Mesodermal cell (in vitro differentiated cells): ENCODE measurements at regions not wholly inside any gene's neighbourhood (a gene's known extent, or its start where the extent isn't known, plus 50 kb on each side); places are given as distances from the start of the nearest gene placed in this dataset.

ENCODE experiments used
- H3K27ac ChIP-seq: 2 replicates; pipeline ENCODE4 v1.7.0; 2013; ENCODE audit warnings: mild to moderate bottlenecking, low read depth, low read length, moderate library complexity; ENCODE audit not compliant: severe bottlenecking
- H3K36me3 ChIP-seq: 2 replicates; pipeline ENCODE4 v1.7.1; 2013; ENCODE audit warnings: mild to moderate bottlenecking, low read length, moderate library complexity; ENCODE audit not compliant: control insufficient read depth, insufficient read depth
- H3K4me1 ChIP-seq: one replicate; pipeline ENCODE4 v1.7.1; 2013; ENCODE audit warnings: mild to moderate bottlenecking, low read length; ENCODE audit not compliant: insufficient read depth, control insufficient read depth, poor library complexity, severe bottlenecking
- H3K4me3 ChIP-seq: 2 replicates; pipeline ENCODE4 v1.7.0; 2013; ENCODE audit warnings: low read length, control low read depth, mild to moderate bottlenecking; ENCODE audit not compliant: insufficient read depth, poor library complexity, severe bottlenecking; ENCODE audit errors: extremely low read depth
- H3K9me3 ChIP-seq: 2 replicates; pipeline ENCODE4 v1.7.1; 2013; ENCODE audit warnings: mild to moderate bottlenecking, low read length, moderate library complexity; ENCODE audit not compliant: control insufficient read depth
- WGBS, 2 experiments: methylation state at CpG; one replicate each; pipeline ENCODE4 v1.1.5; 2013; ENCODE audit warnings: missing lambda C conversion rate in 2 of 2; ENCODE audit not compliant: insufficient coverage in 2 of 2; 5-methylcytosine and 5-hydroxymethylcytosine counted together

- H3K36me3 ChIP-seq, result no peaks in the 10 kb centered on the region
- no peak overlapping the region for H3K4me3 ChIP-seq
- no peaks in the 10 kb centered on the region for H3K4me1 ChIP-seq
- no peak overlapping the region for H3K27ac ChIP-seq
- no peaks in the 10 kb centered on the region for H3K9me3 ChIP-seq
- WGBS, 2 experiments, result 97% methylated on average over 12 to 17 of the region's 17 CpGs
Measured at GRCh38 chr7:53087274-53087673, 51.8 kb downstream of the POM121L12 start.

GRCh38 chr7:53094191-53094590, 58.8 kb downstream of the POM121L12 start:
- Histone ChIP-seq H3K36me3 (no peaks in the 10 kb centered on the region), H3K9me3 (peaks cover 7% of the 10 kb centered on the region), H3K4me1 (peaks cover 8% of the 10 kb centered on the region), H3K4me3 (no peak overlapping the region), H3K27ac (no peak overlapping the region)
- 80% methylated on average over 1 of the region's 3 CpGs; no CpG with 5 or more reads in 1 of the 2 experiments for WGBS, 2 experiments

GRCh38 chr7:53094827-53095226, 59.4 kb downstream of the POM121L12 start:
- H3K4me3 ChIP-seq, result no peak overlapping the region
- peaks cover 8% of the 10 kb centered on the region for H3K4me1 ChIP-seq
- peak overlapping the region; percentile 11 for H3K27ac ChIP-seq
- peaks cover 7% of the 10 kb centered on the region for H3K9me3 ChIP-seq
- no CpG with 5 or more reads among the region's 2 CpGs for WGBS, 2 experiments
- H3K36me3 ChIP-seq, result no peaks in the 10 kb centered on the region

- Histone ChIP-seq H3K36me3 (no peaks in the 10 kb centered on the region), H3K9me3 (peaks cover 7% of the 10 kb centered on the region), H3K27ac (no peak overlapping the region), H3K4me3 (no peak overlapping the region), H3K4me1 (peaks cover 8% of the 10 kb centered on the region)
- WGBS, 2 experiments, result 69% methylated on average over 2 of the region's 3 CpGs; no CpG with 5 or more reads in 1 of the 2 experiments
Measured at GRCh38 chr7:53095731-53096501, 60.5 kb downstream of the POM121L12 start.

- Histone ChIP-seq H3K36me3 (no peaks in the 10 kb centered on the region), H3K4me3 (no peak overlapping the region), H3K9me3 (peaks cover 7% of the 10 kb centered on the region), H3K4me1 (peaks cover 5% of the 10 kb centered on the region), H3K27ac (no peak overlapping the region)
- 86 to 100% methylated on average over 1 to 3 of the region's 4 CpGs for WGBS, 2 experiments
Measured at GRCh38 chr7:53100091-53100490, 64.7 kb downstream of the POM121L12 start.

GRCh38 chr7:53101026-53101425, 65.6 kb downstream of the POM121L12 start:
- Histone ChIP-seq H3K27ac (no peak overlapping the region), H3K4me1 (peaks cover 5% of the 10 kb centered on the region), H3K4me3 (no peak overlapping the region), H3K9me3 (peaks cover 7% of the 10 kb centered on the region), H3K36me3 (no peaks in the 10 kb centered on the region)
- WGBS, 2 experiments, result 97 to 100% methylated on average over 3 to 7 of the region's 7 CpGs

GRCh38 chr7:53110425-53110824, 75.0 kb downstream of the POM121L12 start:
- H3K9me3 ChIP-seq, result no peaks in the 10 kb centered on the region
- no peak overlapping the region for H3K27ac ChIP-seq
- 100% methylated on average over 3 of the region's 4 CpGs; no CpG with 5 or more reads in 1 of the 2 experiments for WGBS, 2 experiments
- H3K4me1 ChIP-seq, result no peaks in the 10 kb centered on the region
- H3K36me3 ChIP-seq, result no peaks in the 10 kb centered on the region
- no peak overlapping the region for H3K4me3 ChIP-seq

GRCh38 chr7:53111031-53111430, 75.6 kb downstream of the POM121L12 start:
- no peaks in the 10 kb centered on the region for H3K9me3 ChIP-seq
- H3K36me3 ChIP-seq, result no peaks in the 10 kb centered on the region
- 89 to 100% methylated on average over 1 of the region's 1 CpG for WGBS, 2 experiments
- no peaks in the 10 kb centered on the region for H3K4me1 ChIP-seq
- H3K27ac ChIP-seq, result no peak overlapping the region
- H3K4me3 ChIP-seq, result no peak overlapping the region

GRCh38 chr7:53113424-53113823, 78.0 kb downstream of the POM121L12 start:
- no peaks in the 10 kb centered on the region for H3K9me3 ChIP-seq
- H3K27ac ChIP-seq, result no peak overlapping the region
- no peaks in the 10 kb centered on the region for H3K4me1 ChIP-seq
- H3K4me3 ChIP-seq, result no peak overlapping the region
- no peaks in the 10 kb centered on the region for H3K36me3 ChIP-seq
- WGBS, 2 experiments, result no CpG with 5 or more reads among the region's 4 CpGs

- peak overlapping the region; percentile 96 for H3K27ac ChIP-seq
- no peaks in the 10 kb centered on the region for H3K9me3 ChIP-seq
- H3K4me3 ChIP-seq, result no peak overlapping the region
- WGBS, 2 experiments, result 67 to 77% methylated on average over 2 to 3 of the region's 4 CpGs
- no peaks in the 10 kb centered on the region for H3K36me3 ChIP-seq
- H3K4me1 ChIP-seq, result peaks cover 18% of the 10 kb centered on the region
Measured at GRCh38 chr7:53119514-53119941, 84.1 kb downstream of the POM121L12 start.

- peaks cover 18% of the 10 kb centered on the region for H3K4me1 ChIP-seq
- no peaks in the 10 kb centered on the region for H3K9me3 ChIP-seq
- H3K27ac ChIP-seq, result peak overlapping the region; percentile 68
- no peak overlapping the region for H3K4me3 ChIP-seq
- 58 to 94% methylated on average over 2 to 3 of the region's 4 CpGs for WGBS, 2 experiments
- no peaks in the 10 kb centered on the region for H3K36me3 ChIP-seq
Measured at GRCh38 chr7:53121374-53121773, 85.9 kb downstream of the POM121L12 start.
